ENCODE measurements at regions not wholly inside any gene's neighbourhood (a gene's known extent, or its start where the extent isn't known, plus 50 kb on each side); places are given as distances from the start of the nearest gene placed in this dataset.

DNA sequence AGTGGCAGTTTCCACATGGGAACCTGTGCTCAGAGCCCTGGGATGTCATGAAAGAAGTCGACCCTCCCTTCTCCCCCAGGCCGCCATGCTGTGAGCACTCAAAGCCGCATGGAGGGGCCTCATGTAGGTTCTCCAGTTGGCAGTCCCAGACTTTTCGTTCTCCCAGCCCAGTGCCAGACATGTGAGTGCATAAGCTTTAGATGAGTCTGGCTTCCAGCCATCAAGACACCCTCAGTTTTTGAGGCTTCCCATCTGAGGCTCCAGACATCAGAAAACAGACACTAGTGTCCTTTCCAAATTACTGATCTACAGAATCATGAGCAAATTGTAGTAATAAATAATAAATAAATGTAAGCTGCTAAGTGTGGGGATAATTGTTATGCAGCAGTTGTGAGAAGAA, 136.5 kb upstream of the AGBL1 start:
- no peak for DNase-seq

DNA sequence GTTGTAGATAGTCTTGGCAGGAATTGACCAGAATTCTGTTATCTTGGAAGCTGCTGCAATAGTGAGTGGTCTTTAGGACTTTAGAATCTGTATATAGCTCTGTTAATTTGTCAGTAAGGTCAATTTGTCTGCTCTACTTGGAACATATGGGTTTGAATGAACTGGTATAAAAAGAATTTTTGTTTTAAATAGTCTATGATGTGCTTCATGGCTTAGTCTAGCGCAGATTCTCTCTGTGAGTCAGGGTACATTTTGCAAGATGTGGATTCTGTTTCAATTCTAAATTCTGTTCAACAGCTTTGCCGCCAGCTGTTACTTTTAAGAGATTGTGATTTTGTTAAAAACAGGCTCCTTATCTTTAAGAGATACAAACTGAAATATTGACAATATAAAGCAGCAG, 135.9 kb upstream of the AGBL1 start:
- DNase-seq, result no peak

- no peak for DNase-seq
Observed at GRCh38 chr15:85947021-85947420, 132.7 kb upstream of the AGBL1 start.

GRCh38 chr15:85947936-85948335, 131.7 kb upstream of the AGBL1 start:
- no peak for DNase-seq

DNA sequence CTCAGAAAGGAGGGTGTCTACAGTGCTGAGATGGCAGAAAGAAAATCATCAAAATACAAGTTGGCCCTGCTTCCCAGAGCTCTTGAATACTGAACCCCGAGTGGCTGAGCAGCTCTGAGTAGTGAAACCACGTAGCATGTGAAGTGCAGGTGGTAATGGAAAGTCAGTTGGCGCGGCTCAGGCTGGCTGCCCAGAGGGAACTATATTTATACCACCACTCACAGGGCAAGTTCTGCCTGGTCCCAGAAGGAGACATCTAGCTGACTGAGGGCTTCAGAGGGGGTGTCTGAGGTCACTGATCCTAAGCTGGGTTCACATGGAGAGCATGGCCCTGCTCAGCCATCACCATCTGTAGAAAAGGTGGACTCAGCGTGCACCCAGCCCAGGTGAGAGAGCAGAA, 129.6 kb upstream of the AGBL1 start:
- no peak for DNase-seq

DNA sequence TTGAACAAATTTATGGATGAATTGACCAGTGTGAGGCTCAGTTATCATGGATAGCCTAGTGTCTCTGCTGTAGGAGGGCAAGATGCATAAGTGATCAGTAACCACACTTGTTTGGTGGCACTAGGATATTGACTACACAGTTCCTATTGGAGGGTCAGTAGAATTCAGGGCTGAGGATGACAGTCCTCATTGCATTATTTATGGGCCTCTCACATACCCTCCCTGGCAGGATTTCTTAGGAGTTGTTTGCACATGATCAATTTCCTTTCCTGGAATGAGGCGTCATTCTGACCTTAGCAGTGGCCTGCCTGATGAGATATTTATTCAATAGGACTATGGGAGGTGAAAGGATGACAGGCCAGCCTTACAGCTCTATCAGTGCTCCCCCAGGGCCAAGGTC, 125.1 kb upstream of the AGBL1 start:
- no peak for DNase-seq

- DNase-seq, result no peak
Observed at GRCh38 chr15:85955501-85956391, 123.9 kb upstream of the AGBL1 start.

- DNase-seq, result no peak
Observed at GRCh38 chr15:85956532-85957275, 123.0 kb upstream of the AGBL1 start.

- DNase-seq, result no peak
Observed at GRCh38 chr15:85959611-85960010, 120.1 kb upstream of the AGBL1 start.

DNA sequence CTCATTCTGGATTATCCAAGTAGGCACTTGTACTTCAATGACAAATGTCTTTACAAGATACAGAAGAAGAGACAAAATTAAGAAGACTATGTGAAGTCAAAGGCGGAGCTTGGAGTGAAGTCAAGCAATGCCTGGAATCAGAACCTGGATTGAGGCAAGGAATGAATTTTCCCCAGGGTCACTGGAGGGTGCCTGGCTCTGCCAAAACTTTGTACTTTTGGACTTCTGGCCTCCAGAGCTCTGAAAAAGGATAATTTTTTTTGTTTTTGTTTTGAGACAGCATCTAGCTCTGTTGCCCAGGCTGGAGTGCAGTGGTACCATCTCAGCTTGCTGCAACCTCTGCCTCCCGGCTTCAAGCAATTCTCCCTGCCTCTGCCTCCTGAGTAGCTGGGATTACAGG, 119.3 kb upstream of the AGBL1 start:
- no peak for DNase-seq

- no peak for DNase-seq
Observed at GRCh38 chr15:85961821-85962220, 117.8 kb upstream of the AGBL1 start.

DNA sequence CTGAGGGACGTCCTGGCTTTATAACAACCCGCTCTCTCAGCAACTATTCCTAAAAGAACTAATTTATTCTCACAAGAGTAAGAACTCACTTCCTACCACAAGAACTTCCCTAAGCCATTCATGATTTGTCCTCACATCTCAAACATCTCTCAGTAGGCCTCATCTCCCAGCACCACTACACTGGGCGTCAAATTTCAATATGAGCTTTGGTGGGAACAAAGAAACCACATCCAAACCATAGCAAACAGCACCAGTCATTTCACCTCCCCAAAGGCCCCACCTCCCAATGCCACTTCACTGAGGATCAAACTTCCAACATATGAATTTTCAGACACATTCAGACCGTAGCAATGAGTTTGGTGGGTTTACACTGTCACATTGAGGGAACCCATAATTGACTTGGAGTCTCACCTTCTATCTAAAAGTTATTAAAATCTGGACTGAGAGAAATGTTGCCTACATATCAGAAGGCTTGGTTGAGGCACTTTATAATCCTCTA, 116.4 kb upstream of the AGBL1 start:
- DNase-seq, result no peak

GRCh38 chr15:85964471-85964870, 115.2 kb upstream of the AGBL1 start:
- no peak for DNase-seq

DNA sequence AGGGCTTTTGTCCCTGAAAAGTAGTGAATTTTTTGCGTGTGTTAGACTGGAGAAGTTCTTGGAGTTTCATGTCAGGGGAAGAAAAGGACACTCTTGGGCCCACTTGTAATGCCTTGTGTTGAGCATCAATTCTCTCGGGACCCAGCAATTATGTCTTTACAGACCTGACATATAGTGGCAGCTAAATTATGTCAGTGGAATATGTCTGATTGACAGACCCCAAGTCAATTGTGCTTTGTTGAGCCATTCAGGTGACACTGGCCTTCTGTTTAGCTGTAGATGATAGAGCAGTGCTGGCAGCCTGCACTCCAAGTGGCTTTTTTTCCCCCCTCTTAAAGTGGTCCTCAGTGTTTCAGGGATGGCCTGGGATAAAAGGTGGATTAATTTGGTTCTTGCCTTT, 112.1 kb upstream of the AGBL1 start:
- no peak for DNase-seq

DNA sequence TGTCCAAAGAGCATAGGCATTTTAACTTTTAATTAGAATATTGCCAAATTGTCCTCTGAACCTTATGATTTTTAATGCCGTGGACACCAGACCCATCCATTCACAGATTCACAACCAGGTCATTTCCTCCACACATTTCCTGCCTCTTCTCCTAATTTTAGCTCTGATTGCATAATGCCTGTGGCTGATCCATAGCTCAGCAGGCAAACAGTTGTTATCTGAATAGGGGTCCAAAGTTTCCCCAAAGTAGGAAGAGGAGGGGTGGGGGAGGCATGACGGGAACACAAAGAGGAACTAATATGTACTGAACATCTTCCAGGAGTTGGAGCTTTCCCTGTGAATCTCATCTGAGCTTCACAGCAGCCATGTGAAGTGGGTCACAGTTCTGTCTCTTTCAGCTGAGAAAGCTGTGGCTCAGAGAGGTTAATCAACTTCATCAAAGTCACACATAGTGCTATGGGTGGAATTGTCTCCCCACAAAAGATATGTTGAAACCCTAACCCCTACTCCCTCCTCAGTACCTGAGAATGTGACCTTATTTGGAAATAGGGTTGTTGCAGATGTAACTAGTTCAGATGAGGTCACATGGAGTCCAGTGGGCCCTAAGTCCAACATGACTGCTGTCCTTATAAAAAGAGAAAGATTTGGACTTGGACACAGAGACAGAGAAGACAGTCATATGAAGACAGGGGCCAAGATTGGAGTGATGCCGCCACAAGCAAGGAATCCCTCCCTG, 106.7 kb upstream of the AGBL1 start:
- DNase-seq, result no peak

DNA sequence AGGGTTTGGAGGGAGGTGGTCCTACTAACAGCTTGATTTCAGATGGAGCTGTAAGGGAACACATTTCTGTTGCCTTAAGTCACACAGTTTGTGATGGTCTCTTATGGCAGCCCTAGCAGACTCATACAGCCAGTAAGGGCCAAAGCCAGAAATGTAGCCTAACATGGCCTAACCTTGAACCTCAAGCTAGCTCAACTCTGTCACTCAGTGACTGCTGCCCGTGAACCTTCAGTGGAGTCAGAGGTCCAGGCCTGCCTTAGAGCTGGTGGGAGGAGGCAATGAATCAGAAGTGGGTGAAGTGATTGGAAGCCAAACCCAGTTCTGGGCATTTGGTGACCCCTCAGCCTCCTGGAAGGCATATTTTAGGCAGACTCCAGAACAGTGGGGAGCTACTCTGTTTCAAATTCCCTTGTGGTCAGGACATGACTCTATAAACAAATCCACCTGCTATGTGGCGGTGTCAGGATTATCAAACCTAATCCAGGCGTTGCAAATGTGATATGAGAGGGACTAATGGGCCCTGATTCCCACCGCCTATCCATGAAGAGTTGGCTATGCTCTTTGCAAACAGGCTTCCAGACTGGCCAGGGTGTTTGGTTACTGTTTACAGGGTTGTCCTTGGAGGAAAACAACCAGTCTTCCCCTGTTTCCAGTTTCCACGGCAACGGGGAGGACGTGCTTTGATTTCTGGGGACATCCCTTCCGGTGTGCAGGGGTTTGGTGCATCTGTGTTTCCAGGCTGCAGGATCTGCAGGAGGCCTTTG, 105.9 kb upstream of the AGBL1 start:
- DNase-seq, result no peak

- DNase-seq, result no peak
Observed at GRCh38 chr15:85974348-85974705, 105.3 kb upstream of the AGBL1 start.

GRCh38 chr15:85974742-85975141, 104.9 kb upstream of the AGBL1 start:
- no peak for DNase-seq

- no peak for DNase-seq
Observed at GRCh38 chr15:85976102-85976501, 103.6 kb upstream of the AGBL1 start.

- no peak for DNase-seq
Observed at GRCh38 chr15:85976986-85977385, 102.7 kb upstream of the AGBL1 start.

- DNase-seq, result no peak
Observed at GRCh38 chr15:85977586-85977985, 102.1 kb upstream of the AGBL1 start.

- no peak for DNase-seq
Observed at GRCh38 chr15:85979929-85980328, 99.7 kb upstream of the AGBL1 start.
